HepG2 (cell line): ENCODE measurements at regions not wholly inside any gene's neighbourhood (a gene's known extent, or its start where the extent isn't known, plus 50 kb on each side); places are given as distances from the start of the nearest gene placed in this dataset.

Experiments
- ATAC-seq: fragments of 200-7000 bp; cut with Tn5 transposase; 3 replicates; pipeline ENCODE4 v1.9.1; 2020; ENCODE audit warnings: mild to moderate bottlenecking, moderate library complexity
- BruUV-seq: library from RNA; stranded (reverse); fragments of 400-500 nt; replicated peaks from 2 replicates; lab custom pipeline; 2021; lab: Mats Ljungman, UMichigan
- CTCF ChIA-PET: fragments of 300-600 bp; formaldehyde crosslinking; extraction: SDS; loops from one replicate; lab custom pipeline; 2021; ENCODE audit warnings: low total read pairs, inconsistent platforms, low intra/inter-chr PET ratio; lab: Yijun Ruan, JAX
- POLR2A ChIA-PET: fragments of 350-600 bp; sonication (Branson Sonifier 250); formaldehyde crosslinking; loops from one replicate; lab custom pipeline; 2020; ENCODE audit warnings: antibody characterized with exemption, inconsistent platforms; lab: Yijun Ruan, JAX
- DNase-seq: peaks from one replicate; pipeline ENCODE4 v3.0.0-alpha.2; 2015; ENCODE audit warnings: low spot score
- FAIRE-seq: peaks from 3 replicates; lab custom pipeline; 2011; peaks lifted over from hg19 to GRCh38; lab: Jason Lieb, UNC
- H2AFZ ChIP-seq: one replicate; pipeline ENCODE4 v1.6.1; 2011; ENCODE audit warnings: low read length, inconsistent platforms
- H3K27ac ChIP-seq: fragments of 300-600 bp; 3 replicates; pipeline ENCODE4 v1.8.0; 2011; ENCODE audit warnings: mixed run types, mild to moderate bottlenecking, mixed read lengths, low read length, inconsistent platforms; ENCODE audit not compliant: insufficient read depth; ENCODE audit errors: extremely low read length
- H3K27me3 ChIP-seq, 2 experiments: fragments of 200-600 bp in 1 of 2; 2 replicates in 1 of 2; 3 replicates in 1 of 2; pipeline versions ENCODE4 v1.6.0 to v1.8.0; 2011; ENCODE audit warnings: low read length in 2 of 2, mild to moderate bottlenecking in 2 of 2, moderate library complexity in 2 of 2, inconsistent platforms in 1 of 2; ENCODE audit not compliant: insufficient read depth in 2 of 2, control insufficient read depth in 1 of 2
- H3K36me3 ChIP-seq, 2 experiments: fragments of 200-600 bp in 1 of 2; replicated peaks in 1 of 2; 2 replicates in 1 of 2; 3 replicates in 1 of 2; pipeline versions ENCODE4 v1.5.1 to v1.8.0; 2011; ENCODE audit warnings: low read length in 2 of 2, inconsistent platforms in 1 of 2; ENCODE audit not compliant: insufficient read depth in 2 of 2, control insufficient read depth in 1 of 2
- H3K4me1 ChIP-seq: 2 replicates; pipeline ENCODE4 v1.5.1; 2012; ENCODE audit warnings: low read length, inconsistent platforms; ENCODE audit not compliant: insufficient read depth
- H3K4me2 ChIP-seq: 2 replicates; pipeline ENCODE4 v1.6.0; 2011; ENCODE audit warnings: low read depth, low read length, inconsistent platforms
- H3K4me3 ChIP-seq, 3 experiments: fragments of 200-600 bp in 1 of 3; sonication (generic), shearing (Covaris generic) in 1 of 3; replicated peaks in 1 of 3; 2 replicates each; pipeline ENCODE4 v1.5.1; 2011 to 2016; ENCODE audit warnings: low read length in 3 of 3, inconsistent platforms in 2 of 3, low read depth in 2 of 3, mild to moderate bottlenecking in 2 of 3, control low read depth in 1 of 3, mixed read lengths in 1 of 3; ENCODE audit not compliant: insufficient read depth in 1 of 3
- H3K79me2 ChIP-seq: one replicate; pipeline ENCODE4 v1.6.1; 2011; ENCODE audit warnings: low read length, inconsistent platforms; ENCODE audit not compliant: insufficient read depth
- H3K9ac ChIP-seq: 2 replicates; pipeline ENCODE4 v1.6.0; 2011; ENCODE audit warnings: mild to moderate bottlenecking, low read depth, low read length, inconsistent platforms; ENCODE audit not compliant: insufficient read depth
- H3K9me3 ChIP-seq: 2 replicates; pipeline ENCODE4 v1.5.1; 2012; ENCODE audit warnings: mild to moderate bottlenecking, low read length
- H4K20me1 ChIP-seq: 2 replicates; pipeline ENCODE4 v1.6.0; 2011; ENCODE audit warnings: inconsistent platforms, mild to moderate bottlenecking, low read length, moderate library complexity; ENCODE audit not compliant: insufficient read depth
- CEBPB ChIP-seq: IDR thresholded peaks from 2 replicates; pipeline ENCODE4 v1.6.1; 2011; ENCODE audit warnings: low read depth, low read length, improper control_type of control experiment, borderline replicate concordance
- EHMT2 ChIP-seq: fragments of 200-600 bp; sonication (generic); IDR thresholded peaks from 2 replicates; pipeline ENCODE4 v1.7.0; 2017; ENCODE audit warnings: antibody characterized with exemption, low read depth, low read length, borderline replicate concordance
- MXI1 ChIP-seq: IDR thresholded peaks from 3 replicates; pipeline ENCODE4 v1.6.1; 2012; ENCODE audit warnings: low read depth, low read length, inconsistent platforms, borderline replicate concordance
- NFE2 ChIP-seq: sonication (generic); formaldehyde crosslinking; IDR thresholded peaks from 2 replicates; pipeline ENCODE4 v1.4.0; 2020; ENCODE audit warnings: missing genetic modification reagents
- NFYC ChIP-seq: IDR thresholded peaks from 2 replicates; pipeline ENCODE4 v1.6.1; 2016; ENCODE audit warnings: missing genetic modification reagents, missing compliant biosample characterization
- NONO ChIP-seq, 2 experiments: fragments of 450-650 bp in 1 of 2; sonication (generic) in 1 of 2; formaldehyde crosslinking in 1 of 2; IDR thresholded peaks in 1 of 2; conservative IDR thresholded peaks in 1 of 2; 2 replicates each; pipeline versions ENCODE4 v1.6.1 to v1.8.0; 2017 to 2022; ENCODE audit warnings: mild to moderate bottlenecking in 1 of 2, missing genetic modification reagents in 1 of 2, moderate library complexity in 1 of 2
- POLR2G ChIP-seq: fragments of 200-400 bp; formaldehyde crosslinking; IDR thresholded peaks from 2 replicates; pipeline ENCODE4 v1.6.1; 2018; ENCODE audit warnings: mild to moderate bottlenecking, low read depth, low read length, moderate library complexity
- RXRA ChIP-seq: sonication (generic); formaldehyde crosslinking; IDR thresholded peaks from 2 replicates; pipeline ENCODE4 v1.5.1; 2020; ENCODE audit warnings: missing genetic modification reagents
- SMAD3 ChIP-seq: sonication (generic); formaldehyde crosslinking; IDR thresholded peaks from 2 replicates; pipeline ENCODE4 v1.4.0; 2020; ENCODE audit warnings: missing genetic modification reagents
- SMARCE1 ChIP-seq: fragments of 450-650 bp; IDR thresholded peaks from 2 replicates; pipeline ENCODE4 v1.6.1; 2017; ENCODE audit warnings: borderline replicate concordance
- ZBTB1 ChIP-seq: sonication (generic); formaldehyde crosslinking; IDR thresholded peaks from 2 replicates; pipeline ENCODE4 v1.4.0; 2020; ENCODE audit warnings: missing genetic modification reagents, borderline replicate concordance
- ZBTB40 ChIP-seq, 2 experiments: fragments of 450-650 bp in 1 of 2; sonication (generic) in 1 of 2; formaldehyde crosslinking in 1 of 2; IDR thresholded peaks; 2 replicates each; pipeline versions ENCODE4 v1.6.1 to v1.8.0; 2016 to 2022; ENCODE audit warnings: antibody characterized with exemption in 1 of 2, mild to moderate bottlenecking in 1 of 2, missing genetic modification reagents in 1 of 2
- ZFP82 ChIP-seq: sonication (generic); formaldehyde crosslinking; IDR thresholded peaks from 2 replicates; pipeline ENCODE4 v1.5.1; 2020; ENCODE audit warnings: mild to moderate bottlenecking, missing genetic modification reagents, borderline replicate concordance
- ZNF557 ChIP-seq: sonication (generic); formaldehyde crosslinking; IDR thresholded peaks from 2 replicates; pipeline ENCODE4 v1.4.0; 2020; ENCODE audit warnings: missing genetic modification reagents
- ZNF691 ChIP-seq: sonication (generic); formaldehyde crosslinking; IDR thresholded peaks from 2 replicates; pipeline ENCODE4 v1.4.0; 2020; ENCODE audit warnings: missing genetic modification reagents, low read depth, mild to moderate bottlenecking, borderline replicate concordance
- WGBS: methylation state at CpG from one replicate; pipeline ENCODE4 v1.1.6; 2017; ENCODE audit warnings: low lambda C conversion rate; 5-methylcytosine and 5-hydroxymethylcytosine counted together
- in situ Hi-C: cut with HindIII; loops from 2 replicates; pipeline ENCODE4 v1.10.0; 2017; ENCODE audit warnings: low pct_unique_long_range_greater_than_20kb; ENCODE audit not compliant: extremely low pct_ligation_motif_present
- intact Hi-C: fragments of 100-400 bp; cut with micrococcal nuclease; formaldehyde crosslinking; loops from one replicate; pipeline ENCODE4 v1.10.0; 2022; ENCODE audit not compliant: unreplicated experiment

GRCh38 chr7:41438705-41439514, 264.0 kb downstream of the INHBA start:
- DNase-seq, result no peak
- no peak overlapping the region for H3K9ac ChIP-seq
- intact Hi-C loops (no loop called here), in situ Hi-C loops (no loop called here)
- no peak overlapping the region for H3K27ac ChIP-seq
- peaks cover 38% of the 10 kb centered on the region for H3K9me3 ChIP-seq
- H3K4me3 ChIP-seq, result no peak overlapping the region
- no peak for FAIRE-seq
- H3K27me3 ChIP-seq, result no peaks in the 10 kb centered on the region
- H2AFZ ChIP-seq, result no peak overlapping the region
- no peaks in the 10 kb centered on the region for H3K79me2 ChIP-seq
- H3K36me3 ChIP-seq, result no peaks in the 10 kb centered on the region
- no peak overlapping the region for H3K4me2 ChIP-seq
- H4K20me1 ChIP-seq, result no peaks in the 10 kb centered on the region
- ChIA-PET POLR2A (no interaction called here), CTCF (no interaction called here)
- ATAC-seq, result no peak
- BruUV-seq, result no TSS peak
- H3K4me1 ChIP-seq, result no peaks in the 10 kb centered on the region
- WGBS, result 26% methylated on average over 8 of the region's 8 CpGs
- TF ChIP-seq CEBPB, result no peak
- TF ChIP-seq RXRA (CRISPR knock-in tag), result no peak
- TF ChIP-seq NFYC, result no peak
- TF ChIP-seq POLR2G, result no peak
- no peak for TF ChIP-seq NONO (IDR thresholded peaks at IDR 0.05)
- no peak for TF ChIP-seq NONO (CRISPR knock-in tag; conservative IDR thresholded peaks at IDR 0.05)
- no peak for TF ChIP-seq MXI1
- no peak for TF ChIP-seq SMARCE1
- TF ChIP-seq ZNF557 (CRISPR knock-in tag), result no peak
- TF ChIP-seq ZBTB1 (CRISPR knock-in tag), result no peak
- no peak for TF ChIP-seq ZFP82 (CRISPR knock-in tag)
- no peak for TF ChIP-seq EHMT2
- no peak for TF ChIP-seq NFE2 (CRISPR knock-in tag)
- TF ChIP-seq SMAD3 (CRISPR knock-in tag), result no peak
- no peak for TF ChIP-seq ZBTB40 (IDR thresholded peaks at IDR 0.05)
- TF ChIP-seq ZBTB40 (CRISPR knock-in tag; IDR thresholded peaks at IDR 0.05), result no peak
- no peak for TF ChIP-seq ZNF691 (CRISPR knock-in tag)
